ENCODE measurements at regions not wholly inside any gene's neighbourhood (a gene's known extent, or its start where the extent isn't known, plus 50 kb on each side); places are given as distances from the start of the nearest gene placed in this dataset.
"Not testable (repeated sequence)": the region's sequence is repeated elsewhere in the genome, so short reads cannot be mapped to it uniquely, and the experiment has no call there.

- H3K27ac Mint-ChIP-seq; ATAC-seq; H4K20me1 ChIP-seq (replicated peaks; ENCODE audit: insufficient read depth); H3K4me1 Mint-ChIP-seq; H3K79me2 ChIP-seq (replicated peaks; ENCODE audit: insufficient read depth); H3K27me3 Mint-ChIP-seq (ENCODE audit: insufficient read depth, low read depth, poor library complexity); H3K27me3 ChIP-seq (ENCODE audit: insufficient read depth); H3K4me3 ChIP-seq; H3F3A ChIP-seq (replicated peaks; ENCODE audit: low read depth); DNase-seq (ENCODE audit: low spot score); H3K4me2 ChIP-seq; H2AFZ ChIP-seq; H3K27ac ChIP-seq (ENCODE audit: low read depth); H3K9me2 ChIP-seq (ENCODE audit: insufficient read depth); H3K4me1 ChIP-seq (ENCODE audit: insufficient read depth); H3K36me3 ChIP-seq (ENCODE audit: insufficient read depth); H3K4me3 Mint-ChIP-seq: not testable (repeated sequence)
- Mint-ChIP-seq H3K36me3 (ENCODE audit: low read depth) (peaks cover 46% of the 10 kb centered on the region), H3K9me3 (peaks cover 94% of the 10 kb centered on the region)
Measured at GRCh38 chr11:50140686-50141085, 108.0 kb downstream of the OR4C45 start.

- H4K20me1 ChIP-seq (replicated peaks; ENCODE audit: insufficient read depth); H3K4me2 ChIP-seq; H3K27me3 Mint-ChIP-seq (ENCODE audit: insufficient read depth, low read depth, poor library complexity); H3K4me3 ChIP-seq; H3K4me3 Mint-ChIP-seq; H3K9me2 ChIP-seq (ENCODE audit: insufficient read depth); H3K4me1 ChIP-seq (ENCODE audit: insufficient read depth); H3K36me3 ChIP-seq (ENCODE audit: insufficient read depth); H3F3A ChIP-seq (replicated peaks; ENCODE audit: low read depth); H3K27me3 ChIP-seq (ENCODE audit: insufficient read depth); H3K4me1 Mint-ChIP-seq; H2AFZ ChIP-seq; DNase-seq (ENCODE audit: low spot score); H3K27ac Mint-ChIP-seq; ATAC-seq; H3K27ac ChIP-seq (ENCODE audit: low read depth); H3K79me2 ChIP-seq (replicated peaks; ENCODE audit: insufficient read depth): not testable (repeated sequence)
- Mint-ChIP-seq H3K36me3 (ENCODE audit: low read depth) (peaks cover 55% of the 10 kb centered on the region), H3K9me3 (peaks cover 97% of the 10 kb centered on the region)
Measured at GRCh38 chr11:50146308-50146707, 113.6 kb downstream of the OR4C45 start.

GRCh38 chr11:50147946-50148345 is 115.3 kb downstream of the OR4C45 start:
- not testable (repeated sequence) for H3K27ac Mint-ChIP-seq; H3K4me2 ChIP-seq; ATAC-seq; H3K27me3 Mint-ChIP-seq (ENCODE audit: insufficient read depth, low read depth, poor library complexity); H2AFZ ChIP-seq; H3K27me3 ChIP-seq (ENCODE audit: insufficient read depth); H4K20me1 ChIP-seq (replicated peaks; ENCODE audit: insufficient read depth); H3K9me2 ChIP-seq (ENCODE audit: insufficient read depth); H3K4me1 Mint-ChIP-seq; H3F3A ChIP-seq (replicated peaks; ENCODE audit: low read depth); H3K36me3 ChIP-seq (ENCODE audit: insufficient read depth); H3K27ac ChIP-seq (ENCODE audit: low read depth); H3K4me1 ChIP-seq (ENCODE audit: insufficient read depth); DNase-seq (ENCODE audit: low spot score); H3K79me2 ChIP-seq (replicated peaks; ENCODE audit: insufficient read depth); H3K4me3 ChIP-seq; H3K4me3 Mint-ChIP-seq
- Mint-ChIP-seq H3K9me3 (peaks cover 99% of the 10 kb centered on the region), H3K36me3 (ENCODE audit: low read depth) (peaks cover 59% of the 10 kb centered on the region)

- H3K27ac ChIP-seq (ENCODE audit: low read depth) = no peak overlapping the region
- H3K4me1 Mint-ChIP-seq = no peaks in the 10 kb centered on the region
- no peak overlapping the region for H3K27ac Mint-ChIP-seq
- no peaks in the 10 kb centered on the region for H3K79me2 ChIP-seq (replicated peaks; ENCODE audit: insufficient read depth)
- ATAC-seq (no peak), DNase-seq (ENCODE audit: low spot score) (no peak)
- peaks cover 93% of the 10 kb centered on the region for H3K9me3 Mint-ChIP-seq
- H3K27me3 ChIP-seq (ENCODE audit: insufficient read depth) = no peaks in the 10 kb centered on the region
- H3F3A ChIP-seq (replicated peaks; ENCODE audit: low read depth) = no peaks in the 10 kb centered on the region
- no peak overlapping the region for H3K4me2 ChIP-seq
- H3K36me3 ChIP-seq (ENCODE audit: insufficient read depth) = peaks cover 7% of the 10 kb centered on the region; the same call in 1 of the 2 replicates
- no peak overlapping the region for H2AFZ ChIP-seq
- no peaks in the 10 kb centered on the region for H4K20me1 ChIP-seq (replicated peaks; ENCODE audit: insufficient read depth)
- no peaks in the 10 kb centered on the region for H3K4me1 ChIP-seq (ENCODE audit: insufficient read depth)
- no peak overlapping the region for H3K4me3 Mint-ChIP-seq
- peaks cover 34% of the 10 kb centered on the region; the same call in 2 of the 3 replicates for H3K36me3 Mint-ChIP-seq (ENCODE audit: low read depth)
- no peaks in the 10 kb centered on the region for H3K27me3 Mint-ChIP-seq (ENCODE audit: insufficient read depth, low read depth, poor library complexity)
- no peak overlapping the region for H3K4me3 ChIP-seq
- no peaks in the 10 kb centered on the region for H3K9me2 ChIP-seq (ENCODE audit: insufficient read depth)
- no peak for TF ChIP-seq ZNF331 (CRISPR knock-in tag; IDR thresholded peaks at IDR 0.05; ENCODE audit: low read depth)
- TF ChIP-seq CTCF (conservative IDR thresholded peaks at IDR 0.05; ENCODE audit: low read depth in 2 of 2) = no peak
- TF ChIP-seq REST (IDR thresholded peaks at IDR 0.05; ENCODE audit: unreplicated experiment) = no peak
- TF ChIP-seq JUNB (IDR thresholded peaks at IDR 0.05; ENCODE audit: unreplicated experiment) = no peak
- TF ChIP-seq ZNF114 (CRISPR knock-in tag; IDR thresholded peaks at IDR 0.05) = no peak
- no peak for TF ChIP-seq CREB1 (CRISPR knock-in tag; IDR thresholded peaks at IDR 0.05; ENCODE audit: low read depth)
- TF ChIP-seq STAT1 (IDR thresholded peaks at IDR 0.05; ENCODE audit: unreplicated experiment) = no peak
- no peak for TF ChIP-seq POLR2AphosphoS5 (IDR thresholded peaks at IDR 0.05; ENCODE audit: low read depth)
Measured at GRCh38 chr11:50155508-50155907, 122.8 kb downstream of the OR4C45 start.

Measured in GM23338 (cell line).